GM12878 (cell line): ENCODE measurements at regions not wholly inside any gene's neighbourhood (a gene's known extent, or its start where the extent isn't known, plus 50 kb on each side); places are given as distances from the start of the nearest gene placed in this dataset.

Source experiments
- ATAC-seq: fragments of 200-7000 bp; cut with Tn5 transposase; 3 replicates; pipeline ENCODE4 v1.9.1; 2020; ENCODE audit warnings: mild to moderate bottlenecking, moderate library complexity
- BruUV-seq: library from RNA; stranded (reverse); fragments of 400-500 nt; replicated peaks from 2 replicates; lab custom pipeline; 2021; lab: Mats Ljungman, UMichigan
- CTCF ChIA-PET: fragments of 300-600 bp; sonication (Branson Sonifier 250); formaldehyde crosslinking; extraction: SDS; loops from one replicate; lab custom pipeline; 2021; ENCODE audit warnings: inconsistent platforms; lab: Yijun Ruan, JAX
- POLR2A ChIA-PET: fragments of 350-600 bp; formaldehyde crosslinking; extraction: SDS; loops from one replicate; lab custom pipeline; 2021; ENCODE audit warnings: inconsistent platforms; lab: Charles Lee
- RAD21 ChIA-PET: fragments of 300-600 bp; sonication (Branson Sonifier 250); formaldehyde crosslinking; loops from one replicate; lab custom pipeline; 2023; ENCODE audit warnings: antibody characterized with exemption; ENCODE audit not compliant: unreplicated experiment; lab: Charles Lee
- SMC1A ChIA-PET: fragments of 300-600 bp; sonication (Branson Sonifier 250); formaldehyde crosslinking; loops from one replicate; lab custom pipeline; 2023; ENCODE audit not compliant: unreplicated experiment, uncharacterized antibody; lab: Charles Lee
- DNase-seq: peaks from one replicate; pipeline ENCODE4 v3.0.0-alpha.2; 2011; ENCODE audit warnings: low read depth, low spot score
- FAIRE-seq: peaks from 3 replicates; lab custom pipeline; 2011; peaks lifted over from hg19 to GRCh38; lab: Jason Lieb, UNC
- H2AFZ ChIP-seq: 2 replicates; pipeline ENCODE4 v1.6.0; 2011; ENCODE audit warnings: low read depth, low read length, control low read depth; ENCODE audit not compliant: control insufficient read depth
- H3K27ac ChIP-seq: 2 replicates; pipeline ENCODE4 v1.5.1; 2011; ENCODE audit warnings: control low read depth; ENCODE audit not compliant: control insufficient read depth, insufficient read depth
- H3K27me3 ChIP-seq, 2 experiments: replicated peaks in 1 of 2; 2 replicates each; pipeline versions ENCODE4 v1.6.0 to v1.6.1; 2011; ENCODE audit warnings: low read length in 1 of 2; ENCODE audit not compliant: control insufficient read depth in 2 of 2, insufficient read depth in 2 of 2
- H3K36me3 ChIP-seq, 2 experiments: 2 replicates each; pipeline ENCODE4 v1.5.1; 2011; ENCODE audit warnings: low read length in 1 of 2; ENCODE audit not compliant: control insufficient read depth in 2 of 2, insufficient read depth in 2 of 2
- H3K4me1 ChIP-seq: 2 replicates; pipeline ENCODE4 v1.6.1; 2011; ENCODE audit warnings: mild to moderate bottlenecking, low read length, moderate library complexity, mixed read lengths; ENCODE audit not compliant: control insufficient read depth, insufficient read depth
- H3K4me2 ChIP-seq: 2 replicates; pipeline ENCODE4 v1.6.0; 2011; ENCODE audit warnings: control low read depth; ENCODE audit not compliant: control insufficient read depth, insufficient read depth
- H3K4me3 ChIP-seq: fragments of 200-600 bp; sonication (generic); 2 replicates; pipeline ENCODE4 v1.5.1; 2016
- H3K79me2 ChIP-seq: 2 replicates; pipeline ENCODE4 v1.6.0; 2011; ENCODE audit warnings: low read length; ENCODE audit not compliant: control insufficient read depth, insufficient read depth
- H3K9ac ChIP-seq: 2 replicates; pipeline ENCODE4 v1.8.0; 2011; ENCODE audit warnings: low read length, control low read depth, mixed read lengths; ENCODE audit not compliant: control insufficient read depth, insufficient read depth
- H3K9me3 ChIP-seq: replicated peaks from 3 replicates; pipeline ENCODE4 v1.5.1; 2011; ENCODE audit warnings: mild to moderate bottlenecking, low read length; ENCODE audit not compliant: control insufficient read depth, insufficient read depth
- H4K20me1 ChIP-seq: 2 replicates; pipeline ENCODE4 v1.6.0; 2011; ENCODE audit not compliant: control insufficient read depth, insufficient read depth
- DPF2 ChIP-seq: fragments of 450-650 bp; IDR thresholded peaks from 2 replicates; pipeline ENCODE4 v1.6.1; 2017; ENCODE audit warnings: mild to moderate bottlenecking
- ELK1 ChIP-seq: IDR thresholded peaks from 2 replicates; pipeline ENCODE4 v1.6.1; 2012; ENCODE audit warnings: low read depth, low read length, improper control_type of control experiment
- ETV6 ChIP-seq, 2 experiments: fragments of 450-650 bp in 1 of 2; IDR thresholded peaks in 1 of 2; conservative IDR thresholded peaks in 1 of 2; 2 replicates each; pipeline ENCODE4 v1.6.1; 2014; ENCODE audit warnings: antibody characterized with exemption in 1 of 2, borderline replicate concordance in 1 of 2, low read depth in 1 of 2, mild to moderate bottlenecking in 1 of 2, moderate library complexity in 1 of 2
- HDAC2 ChIP-seq: fragments of 200-600 bp; sonication (generic); IDR thresholded peaks from 2 replicates; pipeline ENCODE4 v1.6.1; 2017
- JUND ChIP-seq: IDR thresholded peaks from 2 replicates; pipeline ENCODE4 v1.6.1; 2012; ENCODE audit warnings: low read depth, mild to moderate bottlenecking, low read length, improper control_type of control experiment, moderate library complexity
- NR2C2 ChIP-seq: IDR thresholded peaks from 2 replicates; pipeline ENCODE4 v1.6.1; 2011; ENCODE audit warnings: borderline replicate concordance, low read depth; ENCODE audit not compliant: control insufficient read depth, insufficient read length
- NRF1 ChIP-seq: conservative IDR thresholded peaks from 2 replicates; pipeline ENCODE4 v1.6.1; 2011; ENCODE audit warnings: mild to moderate bottlenecking, low read depth, low read length, improper control_type of control experiment
- SMC3 ChIP-seq: IDR thresholded peaks from 2 replicates; pipeline ENCODE4 v1.6.1; 2011; ENCODE audit warnings: low read length, improper control_type of control experiment, borderline replicate concordance
- SRF ChIP-seq, 2 experiments: IDR thresholded peaks; 2 replicates each; pipeline ENCODE4 v1.6.1; 2011; ENCODE audit warnings: low read depth in 2 of 2, low read length in 2 of 2, mild to moderate bottlenecking in 1 of 2, moderate library complexity in 1 of 2
- STAT1 ChIP-seq: fragments of 450-650 bp; conservative IDR thresholded peaks from 2 replicates; pipeline ENCODE4 v1.6.1; 2014; ENCODE audit warnings: antibody characterized with exemption, mild to moderate bottlenecking
- USF1 ChIP-seq: IDR thresholded peaks from 2 replicates; pipeline ENCODE4 v1.6.1; 2011; ENCODE audit warnings: borderline replicate concordance, low read depth, mild to moderate bottlenecking, moderate library complexity, mixed read lengths, low read length; ENCODE audit not compliant: insufficient read depth; ENCODE audit errors: extremely low read length
- ZNF592 ChIP-seq: fragments of 450-650 bp; IDR thresholded peaks from 2 replicates; pipeline ENCODE4 v1.6.1; 2017; ENCODE audit warnings: mild to moderate bottlenecking, moderate library complexity
- in situ Hi-C: fragments of 300-500 bp; cut with MboI; formaldehyde crosslinking; loops from 9 replicates; pipeline ENCODE4 v1.14.3; 2018; ENCODE audit warnings: mixed read lengths
- intact Hi-C: fragments of 100-400 bp; cut with micrococcal nuclease; formaldehyde crosslinking; loops from one replicate; pipeline ENCODE4 v1.14.2; 2022; ENCODE audit not compliant: unreplicated experiment
- TF ChIP-seq, protein P1 (sequence below): IDR thresholded peaks from 2 replicates; pipeline ENCODE4 v1.6.1; 2012; ENCODE audit warnings: low read depth, low read length, improper control_type of control experiment
- TF ChIP-seq, protein P2 (sequence below): fragments of 450-650 bp; IDR thresholded peaks from 2 replicates; pipeline ENCODE4 v1.6.1; 2017; ENCODE audit warnings: mild to moderate bottlenecking, moderate library complexity

- Histone ChIP-seq H3K79me2 (no peaks in the 10 kb centered on the region), H3K36me3 (no peaks in the 10 kb centered on the region), H3K9ac (no peak overlapping the region), H3K4me2 (no peak overlapping the region), H4K20me1 (no peaks in the 10 kb centered on the region), H2AFZ (no peak overlapping the region), H3K4me3 (no peak overlapping the region), H3K4me1 (no peaks in the 10 kb centered on the region), H3K27ac (no peak overlapping the region), H3K27me3 (no peaks in the 10 kb centered on the region), H3K9me3 (no peaks in the 10 kb centered on the region)
- POLR2A ChIA-PET, result no interaction called here
- CTCF ChIA-PET, result no interaction called here
- DNase-seq (no peak), ATAC-seq (no peak), FAIRE-seq (no peak)
- in situ Hi-C loops (no loop called here), intact Hi-C loops (no loop called here)
- RAD21 ChIA-PET, result no interaction called here
- no TSS peak for BruUV-seq
- SMC1A ChIA-PET, result no interaction called here
- TF ChIP-seq ZNF592, result no peak
- TF ChIP-seq SRF (IDR thresholded peaks at IDR 0.05; ENCODE audit: low read depth in 2 of 2, low read length in 2 of 2), result no peak
- TF ChIP-seq USF1, result no peak
- no peak for TF ChIP-seq HDAC2
- TF ChIP-seq, protein P1, sequence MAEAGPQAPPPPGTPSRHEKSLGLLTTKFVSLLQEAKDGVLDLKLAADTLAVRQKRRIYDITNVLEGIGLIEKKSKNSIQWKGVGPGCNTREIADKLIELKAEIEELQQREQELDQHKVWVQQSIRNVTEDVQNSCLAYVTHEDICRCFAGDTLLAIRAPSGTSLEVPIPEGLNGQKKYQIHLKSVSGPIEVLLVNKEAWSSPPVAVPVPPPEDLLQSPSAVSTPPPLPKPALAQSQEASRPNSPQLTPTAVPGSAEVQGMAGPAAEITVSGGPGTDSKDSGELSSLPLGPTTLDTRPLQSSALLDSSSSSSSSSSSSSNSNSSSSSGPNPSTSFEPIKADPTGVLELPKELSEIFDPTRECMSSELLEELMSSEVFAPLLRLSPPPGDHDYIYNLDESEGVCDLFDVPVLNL, result no peak
- TF ChIP-seq, protein P2, sequence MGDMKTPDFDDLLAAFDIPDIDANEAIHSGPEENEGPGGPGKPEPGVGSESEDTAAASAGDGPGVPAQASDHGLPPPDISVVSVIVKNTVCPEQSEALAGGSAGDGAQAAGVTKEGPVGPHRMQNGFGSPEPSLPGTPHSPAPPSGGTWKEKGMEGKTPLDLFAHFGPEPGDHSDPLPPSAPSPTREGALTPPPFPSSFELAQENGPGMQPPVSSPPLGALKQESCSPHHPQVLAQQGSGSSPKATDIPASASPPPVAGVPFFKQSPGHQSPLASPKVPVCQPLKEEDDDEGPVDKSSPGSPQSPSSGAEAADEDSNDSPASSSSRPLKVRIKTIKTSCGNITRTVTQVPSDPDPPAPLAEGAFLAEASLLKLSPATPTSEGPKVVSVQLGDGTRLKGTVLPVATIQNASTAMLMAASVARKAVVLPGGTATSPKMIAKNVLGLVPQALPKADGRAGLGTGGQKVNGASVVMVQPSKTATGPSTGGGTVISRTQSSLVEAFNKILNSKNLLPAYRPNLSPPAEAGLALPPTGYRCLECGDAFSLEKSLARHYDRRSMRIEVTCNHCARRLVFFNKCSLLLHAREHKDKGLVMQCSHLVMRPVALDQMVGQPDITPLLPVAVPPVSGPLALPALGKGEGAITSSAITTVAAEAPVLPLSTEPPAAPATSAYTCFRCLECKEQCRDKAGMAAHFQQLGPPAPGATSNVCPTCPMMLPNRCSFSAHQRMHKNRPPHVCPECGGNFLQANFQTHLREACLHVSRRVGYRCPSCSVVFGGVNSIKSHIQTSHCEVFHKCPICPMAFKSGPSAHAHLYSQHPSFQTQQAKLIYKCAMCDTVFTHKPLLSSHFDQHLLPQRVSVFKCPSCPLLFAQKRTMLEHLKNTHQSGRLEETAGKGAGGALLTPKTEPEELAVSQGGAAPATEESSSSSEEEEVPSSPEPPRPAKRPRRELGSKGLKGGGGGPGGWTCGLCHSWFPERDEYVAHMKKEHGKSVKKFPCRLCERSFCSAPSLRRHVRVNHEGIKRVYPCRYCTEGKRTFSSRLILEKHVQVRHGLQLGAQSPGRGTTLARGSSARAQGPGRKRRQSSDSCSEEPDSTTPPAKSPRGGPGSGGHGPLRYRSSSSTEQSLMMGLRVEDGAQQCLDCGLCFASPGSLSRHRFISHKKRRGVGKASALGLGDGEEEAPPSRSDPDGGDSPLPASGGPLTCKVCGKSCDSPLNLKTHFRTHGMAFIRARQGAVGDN, result no peak
- TF ChIP-seq SMC3, result no peak
- TF ChIP-seq JUND, result no peak
- no peak for TF ChIP-seq NR2C2
- no peak for TF ChIP-seq STAT1
- TF ChIP-seq ETV6 (conservative IDR thresholded peaks at IDR 0.05 in 1 of 2, IDR thresholded peaks at IDR 0.05 in 1 of 2; ENCODE audit: borderline replicate concordance in 1 of 2, low read depth in 1 of 2), result no peak
- no peak for TF ChIP-seq NRF1
- no peak for TF ChIP-seq DPF2
- no peak for TF ChIP-seq ELK1
Measured at GRCh38 chrX:43504394-43504793, 151.7 kb upstream of the MAOA start.
